SKM-1 treated with dmso at 0.1 percent for 144 hours (cell line): ENCODE measurements at regions not wholly inside any gene's neighbourhood (a gene's known extent, or its start where the extent isn't known, plus 50 kb on each side); places are given as distances from the start of the nearest gene placed in this dataset.

Source experiments
- DNase-seq: peaks from one replicate; lab custom pipeline; 2025; ENCODE audit not compliant: unreplicated experiment; lab: John Stamatoyannopoulos, UW

DNA sequence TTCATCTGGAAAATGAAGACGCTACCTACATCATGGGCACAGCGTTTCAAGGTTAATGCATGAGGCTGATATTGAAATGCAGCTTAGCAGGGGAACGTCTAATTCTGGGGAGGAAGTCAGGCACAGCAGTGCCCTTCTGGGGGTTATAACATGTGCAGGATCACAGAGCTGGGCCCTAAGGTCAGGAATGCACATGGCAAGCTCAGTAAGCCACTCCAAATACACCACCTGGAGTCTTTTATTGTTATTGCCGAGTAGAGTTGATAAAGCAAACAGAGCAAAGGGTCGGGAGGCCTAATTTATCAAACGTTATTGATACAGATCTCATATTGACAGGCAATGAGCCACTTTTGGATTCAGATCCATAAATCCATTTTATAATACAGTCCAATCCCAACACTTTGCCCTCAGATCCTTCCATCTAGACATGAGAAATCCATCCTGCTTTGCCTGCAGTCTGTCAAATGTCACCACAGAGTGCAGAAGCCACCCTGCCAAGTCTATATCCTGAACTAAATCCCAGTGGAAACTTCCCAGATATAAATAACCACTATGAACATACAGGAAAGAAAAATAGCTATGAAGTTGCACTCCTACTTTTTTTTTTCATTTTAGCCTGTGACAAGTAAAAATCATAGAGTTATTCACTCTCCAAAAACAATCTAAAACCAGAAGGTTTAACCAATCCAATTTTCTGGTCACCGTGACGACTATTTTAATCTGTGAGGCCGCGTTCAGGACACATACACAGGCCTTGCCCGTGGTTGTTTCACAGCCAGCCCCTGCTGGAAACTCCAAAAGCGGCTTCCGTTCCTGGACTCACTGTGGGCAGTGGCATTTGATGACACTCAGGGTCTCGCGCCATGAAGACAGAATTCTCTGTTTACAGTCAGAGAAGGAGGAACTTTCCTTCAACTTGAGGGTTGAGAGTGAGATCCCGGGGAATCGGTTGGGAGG lies 335.4 kb downstream of the DHX15 start:
- DNase-seq, result no peak

GRCh38 chr4:24245491-24245820 lies 338.9 kb downstream of the DHX15 start:
- DNase-seq, result no peak

- no peak for DNase-seq
These were observed 339.5 kb downstream of the DHX15 start for GRCh38 chr4:24244663-24245490.

DNA sequence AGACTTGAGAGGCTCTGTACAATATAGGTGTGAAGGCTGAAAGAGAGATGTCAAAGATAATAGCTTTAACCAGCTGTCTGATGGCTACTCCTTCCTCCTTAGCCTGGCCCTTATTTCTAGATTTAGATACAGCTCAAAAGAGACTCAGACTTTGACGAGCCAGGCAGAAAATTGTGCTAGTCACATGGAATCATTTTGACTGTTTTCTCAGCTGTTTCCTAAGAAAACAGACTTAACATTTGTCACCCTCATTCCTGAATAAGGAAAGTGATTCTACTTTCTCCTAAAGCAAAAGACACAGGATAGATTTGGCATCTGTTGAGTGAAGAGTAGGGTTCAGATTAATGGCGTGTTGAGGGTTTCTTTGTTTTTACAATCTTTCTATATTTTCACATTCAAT lies 340.7 kb downstream of the DHX15 start:
- no peak for DNase-seq

GRCh38 chr4:24241511-24241910 lies 342.8 kb downstream of the DHX15 start:
- DNase-seq, result no peak

GRCh38 chr4:24240655-24241054 lies 343.7 kb downstream of the DHX15 start:
- no peak for DNase-seq

- no peak for DNase-seq
These were observed 346.6 kb downstream of the DHX15 start for GRCh38 chr4:24237709-24238108.

- no peak for DNase-seq
These were observed 346.7 kb upstream of the PPARGC1A start for GRCh38 chr4:24236532-24236931.

- DNase-seq, result no peak
These were observed 346.3 kb upstream of the PPARGC1A start for GRCh38 chr4:24236120-24236519.

DNA sequence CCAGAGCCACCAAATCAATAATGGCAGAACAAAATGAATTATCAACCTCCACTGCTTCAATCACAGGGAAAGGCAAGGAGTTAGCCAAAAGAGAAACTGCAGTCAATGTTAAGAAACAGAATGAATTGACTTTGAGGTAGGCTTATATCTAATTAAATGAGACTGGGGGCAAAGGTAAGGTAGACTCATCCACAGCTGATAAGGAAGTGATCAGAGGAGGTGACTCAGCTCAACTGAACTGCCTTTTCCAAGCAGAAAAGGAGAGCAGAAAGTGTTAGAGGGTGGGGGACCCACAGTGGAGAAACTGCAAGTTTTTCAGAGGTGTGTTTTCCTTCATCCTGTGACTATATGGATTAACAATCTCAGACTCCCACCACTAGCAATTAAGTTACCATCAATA lies 345.8 kb upstream of the PPARGC1A start:
- DNase-seq, result no peak

- DNase-seq, result no peak
These were observed 344.5 kb upstream of the PPARGC1A start for GRCh38 chr4:24234288-24234848.

GRCh38 chr4:24230955-24231354 lies 341.1 kb upstream of the PPARGC1A start:
- DNase-seq, result no peak

- no peak for DNase-seq
These were observed 340.1 kb upstream of the PPARGC1A start for GRCh38 chr4:24229978-24230377.

DNA sequence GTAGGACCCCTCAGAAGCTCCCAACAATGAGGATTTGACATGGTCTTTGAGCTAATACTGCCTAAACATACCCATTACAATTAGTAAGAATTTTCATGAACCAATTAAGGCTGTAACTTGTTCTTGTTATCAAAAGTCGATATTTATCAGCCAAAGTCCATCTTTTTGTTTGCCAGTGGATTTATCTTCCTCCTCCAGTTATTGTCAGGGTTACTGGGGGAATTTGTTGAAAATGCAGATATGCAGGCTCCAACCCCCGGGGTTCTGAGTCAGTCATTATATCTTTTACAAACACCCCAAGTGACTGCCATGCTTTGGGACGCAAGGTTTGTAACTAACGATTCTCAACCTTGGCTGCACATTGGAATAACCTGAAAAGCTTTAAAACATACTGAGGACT lies 338.8 kb upstream of the PPARGC1A start:
- no peak for DNase-seq

DNA sequence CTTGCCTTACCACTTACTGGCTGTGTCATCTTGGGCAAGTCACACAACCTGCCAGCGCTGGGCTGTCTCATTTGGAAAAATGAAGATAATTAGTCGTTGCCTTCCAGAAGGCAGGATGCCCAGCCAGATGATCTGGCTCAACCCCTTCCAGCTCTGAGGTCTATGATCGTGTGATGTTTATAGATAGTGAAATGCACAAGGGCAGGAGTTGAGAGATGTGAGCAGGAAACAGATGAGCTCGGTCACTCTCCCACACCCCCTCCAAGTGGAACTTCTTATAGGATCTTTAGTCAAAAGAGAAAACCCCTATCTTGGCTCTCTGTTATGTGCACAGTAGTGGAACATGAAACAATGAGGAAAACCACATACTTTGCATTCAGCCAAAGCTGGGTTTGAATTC lies 336.8 kb upstream of the PPARGC1A start:
- no peak for DNase-seq

DNA sequence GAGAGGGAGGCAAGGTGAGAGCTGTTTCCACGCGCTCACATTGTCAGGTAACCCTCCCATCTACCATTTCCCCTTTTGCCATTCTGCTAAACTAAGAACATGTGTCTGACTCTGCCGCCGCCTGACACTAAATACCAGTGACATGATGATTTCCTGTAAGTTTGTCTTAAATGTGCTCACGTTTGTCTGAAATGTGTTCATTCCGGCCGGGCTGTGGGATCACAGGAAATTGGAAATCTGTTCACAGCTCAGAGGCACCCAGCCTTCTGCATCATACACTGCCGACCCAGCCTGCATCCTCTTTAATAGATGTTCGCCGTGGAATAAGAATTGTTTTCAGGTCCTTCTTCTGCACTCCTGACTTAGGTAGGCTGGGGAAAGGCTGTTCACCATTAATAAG lies 336.2 kb upstream of the PPARGC1A start:
- DNase-seq, result no peak

GRCh38 chr4:24224446-24224845 lies 334.6 kb upstream of the PPARGC1A start:
- no peak for DNase-seq

GRCh38 chr4:24219209-24219608 lies 329.4 kb upstream of the PPARGC1A start:
- no peak for DNase-seq

- DNase-seq, result no peak
These were observed 328.7 kb upstream of the PPARGC1A start for GRCh38 chr4:24218566-24218965.

DNA sequence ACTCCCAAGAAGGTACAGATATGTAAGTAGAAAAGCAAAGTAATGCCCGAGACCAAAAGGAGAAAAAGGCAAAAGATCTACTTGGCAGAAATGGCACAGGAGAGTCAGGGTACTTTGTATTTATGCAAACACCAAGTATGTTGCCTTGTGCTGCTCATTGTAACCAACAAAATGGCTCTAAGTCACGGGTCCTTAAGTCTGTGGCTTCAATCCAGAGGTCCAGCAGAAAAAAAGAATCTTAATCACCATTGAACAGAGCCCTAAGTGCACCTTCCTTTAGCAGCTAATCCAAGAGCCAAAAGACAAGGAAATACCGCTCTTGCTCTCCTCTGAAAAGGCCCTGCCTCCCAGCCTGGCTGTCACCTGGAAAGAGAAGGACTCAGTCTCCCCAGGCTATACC lies 324.9 kb upstream of the PPARGC1A start:
- DNase-seq, result no peak

GRCh38 chr4:24213961-24214360 lies 324.1 kb upstream of the PPARGC1A start:
- DNase-seq, result no peak

DNA sequence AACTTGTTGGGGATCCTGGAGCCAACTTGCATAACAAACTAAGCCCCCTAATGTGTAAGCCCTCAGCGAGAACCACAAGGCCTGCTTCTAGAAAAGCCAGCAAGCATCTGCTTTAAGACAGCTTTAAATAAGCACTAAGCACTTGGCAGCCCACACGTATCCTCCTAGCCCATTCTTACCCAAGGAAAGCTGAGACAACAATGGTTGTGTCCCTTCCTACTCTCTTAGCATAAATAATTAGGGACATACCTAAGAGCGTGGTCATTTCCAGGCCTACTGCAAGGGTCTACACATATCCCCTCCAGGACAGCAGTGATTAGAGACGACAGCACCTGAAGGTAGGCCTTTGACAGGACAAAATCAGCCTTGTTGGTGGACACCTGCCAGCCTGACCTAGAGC lies 322.8 kb upstream of the PPARGC1A start:
- DNase-seq, result no peak
